GM21737 (cell line): ENCODE measurements at regions not wholly inside any gene's neighbourhood (a gene's known extent, or its start where the extent isn't known, plus 50 kb on each side); places are given as distances from the start of the nearest gene placed in this dataset.

Experiments used
- ATAC-seq: cut with Tn5 transposase; IDR thresholded peaks from one replicate; pipeline ENCODE4 v1.9.1; 2021; ENCODE audit warnings: mild to moderate bottlenecking, moderate library complexity; ENCODE audit not compliant: unreplicated experiment

- ATAC-seq: no peak
These were observed 52.0 kb upstream of the LHX1 start for GRCh38 chr17:36885153-36885735.

GRCh38 chr17:36885771-36886377, 51.4 kb upstream of the LHX1 start:
- no peak for ATAC-seq
